K562 (cell line): ENCODE measurements at regions not wholly inside any gene's neighbourhood (a gene's known extent, or its start where the extent isn't known, plus 50 kb on each side); places are given as distances from the start of the nearest gene placed in this dataset.

Source experiments
- ATF7 ChIP-seq: fragments of 450-650 bp; IDR thresholded peaks from 2 replicates; pipeline ENCODE4 v1.7.1; 2014; ENCODE audit warnings: mild to moderate bottlenecking, moderate library complexity
- EZH2 ChIP-seq: IDR thresholded peaks from 2 replicates; pipeline ENCODE4 v1.6.1; 2012; ENCODE audit warnings: low read depth, mild to moderate bottlenecking, inconsistent platforms, low read length, borderline replicate concordance
- PHB2 ChIP-seq: fragments of 450-650 bp; IDR thresholded peaks from 2 replicates; pipeline ENCODE4 v1.6.1; 2017; ENCODE audit warnings: low read depth
- ZNF253 ChIP-seq: fragments of 250-450 bp; sonication (Bioruptor Pico); conservative IDR thresholded peaks from 2 replicates; pipeline ENCODE4 v1.6.1; 2021; ENCODE audit warnings: mild to moderate bottlenecking

DNA sequence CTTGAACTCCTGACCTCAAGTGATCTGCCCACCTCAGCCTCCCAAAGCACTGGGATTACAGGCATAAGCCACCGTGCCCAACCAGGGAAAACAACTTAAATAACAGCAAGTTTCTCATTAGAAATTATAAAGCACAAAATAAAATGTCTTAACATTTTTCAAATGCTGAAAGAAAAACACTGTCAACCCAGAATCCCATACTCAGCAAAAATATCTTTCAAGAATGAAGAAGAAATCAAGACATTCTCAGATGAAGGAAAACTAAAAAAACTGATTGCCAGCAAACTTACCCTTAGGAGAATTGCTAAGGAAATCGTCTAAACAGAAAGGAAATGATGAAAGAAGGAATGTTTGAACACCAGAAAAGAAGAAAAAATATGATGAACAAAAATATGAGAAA is 191.1 kb upstream of the NR5A2 start:
- no peak for TF ChIP-seq EZH2
- TF ChIP-seq ZNF253 (CRISPR knock-in tag): no peak
- TF ChIP-seq ATF7: no peak
- TF ChIP-seq PHB2: no peak
